HFF-Myc (cell line): ENCODE measurements at regions not wholly inside any gene's neighbourhood (a gene's known extent, or its start where the extent isn't known, plus 50 kb on each side); places are given as distances from the start of the nearest gene placed in this dataset.

Experiments
- DNase-seq: peaks from one replicate; pipeline ENCODE4 v3.0.0-alpha.2; 2011; ENCODE audit warnings: low read depth; ENCODE audit errors: extremely low read depth
- H3K4me3 ChIP-seq: replicated peaks from 2 replicates; pipeline ENCODE4 v1.5.1; 2011; ENCODE audit warnings: low read depth, mild to moderate bottlenecking, control low read depth, low read length
- CTCF ChIP-seq: IDR thresholded peaks from 2 replicates; pipeline ENCODE4 v1.5.1; 2012; ENCODE audit warnings: mild to moderate bottlenecking, low read depth, low read length, control low read depth; ENCODE audit errors: missing control alignments

GRCh38 chr6:133594652-133595110 is 294.2 kb upstream of the TCF21 start:
- no peak overlapping the region for H3K4me3 ChIP-seq
- TF ChIP-seq CTCF = no peak
- DNase-seq = no peak

- DNase-seq = no peak
- TF ChIP-seq CTCF = no peak
- no peak overlapping the region for H3K4me3 ChIP-seq
Measured at GRCh38 chr6:133595111-133595761, 293.7 kb upstream of the TCF21 start.

- H3K4me3 ChIP-seq = no peak overlapping the region
- no peak for DNase-seq
- no peak for TF ChIP-seq CTCF
Measured at GRCh38 chr6:133606852-133607251, 282.1 kb upstream of the TCF21 start.

- TF ChIP-seq CTCF = no peak
- DNase-seq = no peak
- H3K4me3 ChIP-seq = no peak overlapping the region
Measured at GRCh38 chr6:133608620-133609019, 280.3 kb upstream of the TCF21 start.

- no peak overlapping the region for H3K4me3 ChIP-seq
- peak; percentile 85 for DNase-seq
- no peak for TF ChIP-seq CTCF
Measured at GRCh38 chr6:133609415-133610226, 279.3 kb upstream of the TCF21 start.

- no peak for DNase-seq
- H3K4me3 ChIP-seq = no peak overlapping the region
- TF ChIP-seq CTCF = no peak
Measured at GRCh38 chr6:133610227-133610840, 278.6 kb upstream of the TCF21 start.
